ENCODE measurements at regions not wholly inside any gene's neighbourhood (a gene's known extent, or its start where the extent isn't known, plus 50 kb on each side); places are given as distances from the start of the nearest gene placed in this dataset.

- Mint-ChIP-seq H3K4me1 (ENCODE audit: low read depth) (peaks cover 66% of the 10 kb centered on the region), H3K27ac (ENCODE audit: unreplicated experiment) (no peak overlapping the region), H3K4me3 (ENCODE audit: unreplicated experiment) (no peak overlapping the region), H3K9me3 (ENCODE audit: low read depth) (no peaks in the 10 kb centered on the region), H3K36me3 (ENCODE audit: low read depth) (no peaks in the 10 kb centered on the region), H3K27me3 (ENCODE audit: low read depth) (no peaks in the 10 kb centered on the region)
- no peak for DNase-seq (ENCODE audit: low spot score)
- no peak for TF ChIP-seq CTCF (IDR thresholded peaks at IDR 0.05)
Measured at GRCh38 chr10:31702005-31702404, 226.6 kb downstream of the ARHGAP12 start.

GRCh38 chr10:31701546-31701945 is 227.1 kb downstream of the ARHGAP12 start:
- no peak for DNase-seq (ENCODE audit: low spot score)
- Mint-ChIP-seq H3K9me3 (ENCODE audit: low read depth) (no peaks in the 10 kb centered on the region), H3K4me1 (ENCODE audit: low read depth) (peaks cover 65% of the 10 kb centered on the region), H3K27me3 (ENCODE audit: low read depth) (no peaks in the 10 kb centered on the region), H3K4me3 (ENCODE audit: unreplicated experiment) (no peak overlapping the region), H3K36me3 (ENCODE audit: low read depth) (no peaks in the 10 kb centered on the region), H3K27ac (ENCODE audit: unreplicated experiment) (no peak overlapping the region)
- no peak for TF ChIP-seq CTCF (IDR thresholded peaks at IDR 0.05)

GRCh38 chr10:31700181-31700611 is 228.4 kb downstream of the ARHGAP12 start:
- H3K4me1 Mint-ChIP-seq (ENCODE audit: low read depth), result peaks cover 62% of the 10 kb centered on the region
- peak overlapping the region; percentile 56 for H3K27ac Mint-ChIP-seq (ENCODE audit: unreplicated experiment)
- H3K27me3 Mint-ChIP-seq (ENCODE audit: low read depth), result no peaks in the 10 kb centered on the region
- H3K9me3 Mint-ChIP-seq (ENCODE audit: low read depth), result no peaks in the 10 kb centered on the region
- no peak overlapping the region for H3K4me3 Mint-ChIP-seq (ENCODE audit: unreplicated experiment)
- no peak for TF ChIP-seq CTCF (IDR thresholded peaks at IDR 0.05)
- H3K36me3 Mint-ChIP-seq (ENCODE audit: low read depth), result no peaks in the 10 kb centered on the region
- DNase-seq (ENCODE audit: low spot score), result no peak

- Mint-ChIP-seq H3K27me3 (ENCODE audit: low read depth) (no peaks in the 10 kb centered on the region), H3K4me3 (ENCODE audit: unreplicated experiment) (peak overlapping the region; percentile 63), H3K9me3 (ENCODE audit: low read depth) (no peaks in the 10 kb centered on the region), H3K36me3 (ENCODE audit: low read depth) (no peaks in the 10 kb centered on the region), H3K27ac (ENCODE audit: unreplicated experiment) (peak overlapping the region; percentile 90), H3K4me1 (ENCODE audit: low read depth) (peaks cover 62% of the 10 kb centered on the region)
- TF ChIP-seq CTCF (IDR thresholded peaks at IDR 0.05), result no peak
- no peak for DNase-seq (ENCODE audit: low spot score)
Measured at GRCh38 chr10:31698181-31698830, 230.3 kb downstream of the ARHGAP12 start.

- Mint-ChIP-seq H3K4me3 (ENCODE audit: unreplicated experiment) (peak overlapping the region; percentile 63), H3K27me3 (ENCODE audit: low read depth) (no peaks in the 10 kb centered on the region), H3K36me3 (ENCODE audit: low read depth) (no peaks in the 10 kb centered on the region), H3K9me3 (ENCODE audit: low read depth) (no peaks in the 10 kb centered on the region), H3K4me1 (ENCODE audit: low read depth) (peaks cover 56% of the 10 kb centered on the region), H3K27ac (ENCODE audit: unreplicated experiment) (peak overlapping the region; percentile 90)
- DNase-seq (ENCODE audit: low spot score), result no peak
- TF ChIP-seq CTCF (IDR thresholded peaks at IDR 0.05), result no peak
Measured at GRCh38 chr10:31697271-31698180, 231.1 kb downstream of the ARHGAP12 start.
